HG02852 (cell line): ENCODE measurements at regions not wholly inside any gene's neighbourhood (a gene's known extent, or its start where the extent isn't known, plus 50 kb on each side); places are given as distances from the start of the nearest gene placed in this dataset.

ENCODE experiments used
- ATAC-seq: cut with Tn5 transposase; IDR thresholded peaks from one replicate; pipeline ENCODE4 v1.9.1; 2021; ENCODE audit warnings: mild to moderate bottlenecking, moderate library complexity; ENCODE audit not compliant: unreplicated experiment

DNA sequence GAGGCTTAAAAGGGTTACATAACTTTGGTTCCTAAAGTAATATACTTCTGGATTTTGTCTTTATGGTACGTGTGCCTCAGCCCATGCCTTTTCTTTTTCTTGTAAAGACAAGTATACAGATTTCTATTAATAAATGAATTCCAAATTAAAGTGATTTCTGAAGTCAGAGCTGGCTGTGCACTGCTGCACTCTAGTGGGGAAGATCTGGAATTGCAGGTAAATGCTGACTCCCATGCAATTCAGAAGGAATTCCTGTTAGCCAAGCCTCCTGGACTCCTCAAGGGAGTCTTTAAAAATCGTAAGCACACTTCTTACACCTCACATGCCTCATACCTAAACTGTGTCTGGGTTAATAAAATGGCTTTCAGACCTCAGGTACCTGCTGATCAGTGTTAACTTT lies 118.4 kb upstream of the SLC7A1 start:
- ATAC-seq: no peak

DNA sequence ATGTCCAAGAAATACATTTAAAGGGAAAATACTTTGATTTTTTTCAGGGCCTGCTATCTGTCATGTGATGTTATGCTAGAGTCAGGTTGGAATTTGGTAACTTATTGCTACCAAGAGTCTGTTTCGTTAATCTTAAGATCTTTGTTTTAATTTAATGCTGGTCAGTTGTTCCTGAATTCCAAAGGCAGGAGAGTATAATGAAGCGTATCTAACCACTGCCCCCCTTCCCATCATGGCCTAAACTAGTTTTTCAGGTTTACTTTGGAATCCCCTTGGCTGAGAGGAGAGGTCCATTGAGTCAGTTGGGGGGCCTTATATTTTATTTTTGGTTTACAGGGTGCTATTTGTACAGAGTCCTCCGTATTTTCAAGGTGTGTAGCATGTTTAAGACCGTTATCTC lies 116.3 kb upstream of the SLC7A1 start:
- ATAC-seq: no peak

DNA sequence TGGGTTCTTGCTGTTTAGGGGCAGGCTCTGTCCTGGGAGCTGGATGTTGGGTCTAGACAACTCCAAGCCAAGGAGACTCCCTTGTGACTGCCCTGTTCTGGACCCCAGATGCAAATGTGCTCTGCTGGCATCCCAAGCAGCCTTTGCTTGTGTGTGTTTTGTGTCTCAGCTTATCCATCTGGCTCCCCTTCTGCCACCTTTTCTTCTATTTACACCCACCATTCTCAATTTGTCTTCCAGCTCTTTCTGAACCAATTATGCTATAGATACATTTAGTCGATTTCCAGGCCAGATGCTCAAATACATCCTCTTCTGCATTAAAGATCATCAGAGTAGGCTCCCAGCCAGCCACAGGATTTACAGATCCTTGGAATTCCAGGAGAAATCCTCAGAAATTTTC lies 115.0 kb upstream of the SLC7A1 start:
- ATAC-seq: no peak

DNA sequence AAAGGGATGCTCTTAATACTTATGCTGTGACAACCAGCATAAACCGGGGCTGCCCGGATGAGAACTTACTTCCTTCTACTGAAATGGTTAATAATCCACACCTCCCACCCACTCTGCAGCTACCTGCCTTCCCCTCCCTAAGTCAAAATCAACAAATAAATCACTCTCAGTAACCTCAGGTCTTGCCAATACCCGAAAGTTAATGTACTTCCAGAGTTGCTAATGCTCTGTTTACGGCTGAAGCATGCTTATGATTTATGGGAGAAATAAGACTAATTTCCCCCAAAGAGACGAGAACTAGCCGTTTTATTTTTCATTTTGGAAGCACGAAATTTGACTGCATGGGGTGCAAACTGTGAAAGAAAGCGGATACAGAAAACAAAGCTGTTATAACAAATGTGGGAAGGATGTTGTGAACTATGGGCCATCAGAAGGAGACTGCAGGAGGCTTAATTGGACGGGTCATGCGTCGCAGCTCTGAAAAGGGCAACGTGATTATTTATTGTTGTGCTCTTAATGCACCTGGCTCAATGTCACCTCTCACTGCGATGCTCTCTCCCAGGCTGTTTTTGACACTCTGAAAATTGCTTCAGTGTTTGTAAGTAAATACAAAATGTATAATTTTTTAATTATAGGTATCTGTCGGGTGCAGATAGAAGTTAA lies 114.0 kb upstream of the SLC7A1 start:
- ATAC-seq: no peak

DNA sequence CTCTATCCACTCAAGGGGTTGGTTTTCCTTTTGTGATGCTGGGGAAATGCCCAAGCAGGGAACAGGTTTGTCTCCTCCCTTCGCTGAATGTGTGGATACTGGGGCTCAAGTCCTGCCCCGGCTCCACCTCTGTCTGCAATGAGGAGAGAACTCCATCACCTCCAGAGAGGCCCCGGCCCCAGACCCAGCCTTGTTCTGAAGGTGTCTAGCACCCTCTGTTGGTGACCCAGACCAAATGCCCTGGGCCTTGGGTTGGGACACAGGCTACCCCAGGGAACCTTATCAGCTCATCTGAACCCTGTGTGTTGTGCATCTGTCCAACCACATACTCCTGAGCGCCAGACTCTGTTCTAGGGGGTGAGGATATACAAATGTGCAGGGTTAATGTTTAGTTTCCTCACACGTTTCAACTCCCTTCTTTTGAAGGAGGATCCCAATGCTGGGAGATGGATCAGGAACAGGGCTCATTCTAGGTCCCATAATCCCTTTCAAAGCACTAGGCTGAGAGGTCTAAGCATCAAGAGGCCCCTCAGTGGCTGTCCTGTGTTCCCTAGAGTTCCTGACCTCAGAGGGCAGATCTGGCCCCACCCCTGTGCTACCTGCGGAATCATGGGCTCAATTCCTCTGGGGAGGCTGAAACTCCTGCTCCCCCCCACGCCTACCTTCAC lies 112.5 kb upstream of the SLC7A1 start:
- ATAC-seq: peak; percentile 73

DNA sequence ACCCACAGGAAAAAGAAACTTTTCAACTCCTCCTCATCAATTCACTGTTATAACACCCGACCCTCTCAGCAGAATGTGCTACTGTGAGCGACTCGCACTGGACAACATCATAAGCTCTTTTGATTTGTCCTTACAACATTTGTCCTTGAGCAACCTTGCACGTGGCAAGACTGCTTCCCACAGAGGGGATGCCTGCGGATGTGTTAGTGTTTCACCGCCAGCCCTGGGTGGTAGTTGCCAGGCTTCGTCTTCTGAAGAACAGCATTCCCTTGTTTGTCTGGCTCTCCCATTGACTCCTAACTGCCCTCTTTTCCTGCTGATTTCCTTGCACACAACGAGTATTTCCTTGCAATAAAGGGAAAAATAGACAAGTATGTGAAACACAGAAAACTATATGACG lies 111.4 kb upstream of the SLC7A1 start:
- ATAC-seq: no peak

DNA sequence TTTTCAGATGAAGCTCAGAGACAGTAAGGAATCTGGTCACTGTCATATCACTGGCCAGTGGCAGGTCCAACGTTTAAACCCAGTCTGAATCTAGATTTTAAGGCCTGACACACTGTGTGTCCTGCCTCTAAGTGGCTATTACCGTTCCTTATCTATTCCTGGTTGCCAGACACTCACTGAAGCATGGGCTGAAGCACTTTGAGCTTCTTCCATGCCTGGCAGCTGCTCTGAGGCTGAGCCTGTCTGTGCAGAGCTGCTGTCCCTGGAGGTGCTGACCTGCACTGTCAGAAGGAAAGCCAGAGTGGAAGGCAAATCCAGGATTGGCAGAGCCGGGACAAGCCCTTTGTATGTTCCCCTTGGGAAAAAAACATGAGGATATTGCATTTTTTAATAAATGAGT lies 109.2 kb upstream of the SLC7A1 start:
- no peak for ATAC-seq

DNA sequence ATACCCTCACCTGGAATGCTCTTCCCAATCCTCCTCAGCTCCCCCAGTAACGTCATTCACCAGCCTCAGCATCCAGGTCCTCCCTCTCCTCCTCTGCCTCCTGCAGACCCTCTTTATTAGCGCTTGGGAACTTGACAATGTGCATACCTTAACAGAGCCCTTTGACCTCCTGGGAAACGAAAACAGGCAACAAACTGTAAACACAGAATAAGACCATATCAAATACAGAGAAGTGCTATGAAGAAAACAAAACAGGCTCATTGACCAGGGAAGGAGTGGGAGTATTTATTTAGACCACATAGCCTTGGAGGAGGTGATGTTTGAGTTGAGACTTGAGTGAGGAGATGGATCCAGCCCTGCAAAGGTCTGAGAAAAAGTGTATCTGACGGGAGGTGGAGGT lies 107.9 kb upstream of the SLC7A1 start:
- no peak for ATAC-seq

DNA sequence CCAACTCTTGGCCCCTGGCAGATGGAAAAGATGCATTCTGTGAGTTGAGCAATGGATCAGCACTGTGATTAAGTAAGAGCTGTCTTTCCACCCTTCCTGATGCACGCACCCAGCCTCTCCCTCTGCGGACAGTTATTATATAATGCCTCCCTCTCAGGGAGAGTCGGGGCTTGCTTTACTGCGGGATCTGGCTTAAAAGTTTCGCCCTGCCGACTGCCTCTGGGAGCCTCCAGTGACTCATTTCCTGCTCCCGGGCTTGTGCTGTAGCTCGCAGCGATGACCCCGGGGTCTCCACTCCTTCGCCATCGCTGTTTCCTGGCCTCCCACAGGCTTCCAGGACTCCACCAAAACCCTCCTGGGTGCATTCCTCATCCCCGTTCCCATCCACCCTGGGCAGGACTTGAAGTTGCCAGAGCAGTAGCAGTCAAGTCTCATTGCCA lies 107.4 kb upstream of the SLC7A1 start:
- ATAC-seq: no peak

DNA sequence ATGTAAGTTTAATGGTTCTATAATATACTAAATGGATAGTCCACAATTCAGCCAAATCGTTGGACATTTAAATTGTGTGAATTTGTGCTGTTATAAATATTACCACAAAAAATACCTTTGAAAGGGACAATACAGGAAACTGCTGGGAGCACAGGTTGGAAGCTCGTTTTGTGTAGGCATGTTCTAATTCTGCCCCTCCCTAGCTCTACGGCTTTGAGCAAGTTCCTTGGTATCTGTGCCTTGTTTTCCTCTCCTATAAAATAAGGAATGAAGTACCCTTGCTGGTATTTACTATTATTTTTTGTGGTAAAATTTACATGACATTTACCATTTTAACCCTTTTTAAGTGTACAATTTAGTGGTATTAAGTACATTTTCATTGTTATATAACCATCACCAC lies 102.6 kb upstream of the SLC7A1 start:
- no peak for ATAC-seq

DNA sequence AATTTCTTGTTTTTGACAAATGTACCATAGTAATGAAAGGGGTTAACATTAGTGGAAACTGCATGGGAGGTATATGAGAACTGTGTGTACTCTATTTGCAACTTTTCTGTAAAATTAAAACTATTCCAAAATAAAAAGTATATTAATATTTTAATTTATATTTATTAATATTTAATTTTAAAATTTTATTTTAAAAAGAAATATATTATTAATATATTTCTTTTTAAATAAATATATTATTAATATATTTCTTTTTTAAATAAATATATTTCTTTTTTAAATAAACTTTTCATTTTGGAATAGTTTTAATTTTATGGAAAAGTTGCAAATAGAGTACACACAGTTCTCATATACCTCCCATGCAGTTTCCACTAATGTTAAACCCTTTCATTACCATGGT lies 101.1 kb upstream of the SLC7A1 start:
- ATAC-seq: no peak

DNA sequence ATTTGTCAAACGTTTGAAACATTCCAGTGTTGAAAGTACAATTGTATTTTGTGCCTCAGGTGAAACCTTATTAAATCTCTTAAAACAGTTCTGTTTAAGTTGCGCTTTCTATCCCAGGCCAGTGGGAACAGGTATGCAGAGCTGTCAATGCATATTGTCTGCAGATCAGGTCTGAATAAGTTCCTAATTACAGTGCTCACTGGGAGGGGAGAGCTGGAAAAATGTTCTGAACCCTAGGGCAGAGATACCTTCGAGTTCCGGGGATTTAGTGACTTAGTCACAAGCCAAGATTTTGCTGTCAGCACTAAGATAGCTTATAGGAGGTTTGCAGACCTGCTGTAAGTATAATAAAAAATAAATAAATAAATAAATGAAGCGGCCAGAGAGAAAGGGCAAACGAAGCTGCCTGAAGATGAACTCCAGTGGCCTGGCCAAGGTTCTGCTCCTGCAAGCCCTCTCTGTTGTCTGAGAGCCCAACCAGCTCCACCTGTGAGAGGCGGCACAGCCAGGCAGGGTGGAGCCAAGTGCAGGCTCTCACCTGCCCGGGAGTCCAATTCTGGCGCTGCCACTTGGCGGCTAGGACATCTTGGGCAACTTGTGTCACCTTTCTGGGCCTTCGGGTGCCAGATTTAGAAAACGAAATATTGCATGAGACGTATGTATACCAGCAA lies 97.9 kb upstream of the SLC7A1 start:
- ATAC-seq: no peak

DNA sequence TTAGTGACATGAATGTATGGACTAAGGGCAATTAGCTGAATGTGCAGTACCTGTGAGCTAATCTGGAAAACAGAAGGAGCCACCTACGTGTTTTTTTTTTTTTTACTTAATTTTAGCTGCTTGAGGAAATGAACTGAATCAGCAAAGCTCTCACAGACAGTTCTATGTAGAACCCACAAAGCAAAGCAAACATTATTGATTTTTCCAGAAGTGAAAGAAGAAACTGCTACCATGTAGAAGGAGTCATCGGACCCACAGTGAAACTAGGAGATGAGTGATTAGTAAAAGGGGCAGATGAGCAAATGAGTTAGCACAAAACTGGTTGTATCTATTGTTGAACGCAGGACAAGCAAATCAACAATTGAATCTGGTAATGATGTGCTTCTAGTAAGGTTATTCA lies 94.1 kb upstream of the SLC7A1 start:
- no peak for ATAC-seq

DNA sequence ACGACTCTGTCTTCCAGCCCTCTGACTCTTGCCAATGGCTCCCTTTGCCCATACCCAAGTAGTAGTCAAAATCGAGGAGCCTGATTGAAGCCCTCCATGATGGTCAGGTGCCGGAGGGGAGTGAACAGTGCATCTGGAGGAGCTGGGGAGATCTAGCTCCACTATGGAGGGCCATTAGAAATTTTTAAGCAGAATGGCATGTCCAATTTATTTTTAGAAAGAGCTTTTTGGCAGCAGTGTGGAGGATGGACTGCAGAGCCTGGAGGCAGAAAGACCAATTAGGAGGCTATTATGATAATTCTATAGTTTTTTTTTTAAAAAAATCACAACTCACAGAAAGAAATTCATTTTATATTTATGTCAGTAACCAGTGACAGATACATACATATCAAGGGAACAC lies 92.7 kb upstream of the SLC7A1 start:
- no peak for ATAC-seq

DNA sequence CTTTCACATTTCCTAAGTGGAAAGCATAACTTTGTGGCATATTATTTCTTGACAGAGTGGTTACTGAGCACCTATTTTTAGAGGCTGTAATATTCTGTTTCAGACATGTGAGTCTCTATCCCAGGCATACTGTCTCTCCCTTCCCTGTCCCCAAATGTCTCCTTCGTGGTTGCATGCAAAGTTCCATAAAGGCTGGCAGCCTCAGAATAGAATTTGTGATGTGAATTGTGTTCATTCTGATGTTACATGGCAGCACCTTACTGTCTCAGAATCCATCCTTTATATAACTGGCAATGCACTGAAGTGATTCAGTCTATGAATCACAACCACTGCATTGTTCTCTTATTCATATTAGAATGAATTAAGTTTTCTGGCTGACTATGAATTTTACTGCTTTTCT lies 89.0 kb upstream of the SLC7A1 start:
- no peak for ATAC-seq

DNA sequence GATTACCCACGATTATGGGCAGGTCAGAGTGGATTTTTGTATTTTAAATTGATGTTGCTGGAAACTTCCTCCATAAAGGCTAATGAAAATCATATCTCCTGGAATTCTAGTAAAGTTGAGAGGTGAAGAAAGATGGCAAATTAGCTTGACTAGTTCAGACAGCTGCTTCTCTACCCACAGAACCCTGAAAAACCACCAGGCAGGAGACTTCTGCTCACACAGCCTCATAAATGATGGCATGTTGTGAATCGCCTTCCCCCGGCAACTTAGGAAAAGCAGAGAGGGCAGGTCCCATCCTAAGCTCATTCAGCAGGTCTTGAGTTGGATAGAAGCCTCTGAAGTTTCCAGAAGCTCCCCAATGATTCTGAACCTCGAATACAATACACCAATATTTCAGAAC lies 87.6 kb upstream of the SLC7A1 start:
- no peak for ATAC-seq

DNA sequence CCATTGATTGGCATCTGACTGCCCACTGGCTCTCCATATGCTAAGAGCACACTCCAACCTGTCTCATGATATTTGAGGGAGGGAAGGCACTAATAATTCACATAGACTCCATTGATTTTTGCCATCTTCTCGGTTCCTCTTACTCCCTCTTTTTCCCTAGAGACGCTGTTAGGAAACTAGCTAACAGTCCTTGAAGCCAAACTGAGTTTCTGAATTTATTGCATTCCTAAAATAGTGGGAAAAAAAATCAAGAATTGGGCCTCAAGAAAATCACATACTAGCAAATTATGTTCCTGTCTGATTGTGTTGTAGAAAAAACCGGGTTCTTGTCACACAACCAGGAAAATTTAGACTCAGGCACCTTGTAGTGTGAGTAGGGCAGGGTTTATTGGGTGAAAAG lies 86.4 kb upstream of the SLC7A1 start:
- no peak for ATAC-seq

DNA sequence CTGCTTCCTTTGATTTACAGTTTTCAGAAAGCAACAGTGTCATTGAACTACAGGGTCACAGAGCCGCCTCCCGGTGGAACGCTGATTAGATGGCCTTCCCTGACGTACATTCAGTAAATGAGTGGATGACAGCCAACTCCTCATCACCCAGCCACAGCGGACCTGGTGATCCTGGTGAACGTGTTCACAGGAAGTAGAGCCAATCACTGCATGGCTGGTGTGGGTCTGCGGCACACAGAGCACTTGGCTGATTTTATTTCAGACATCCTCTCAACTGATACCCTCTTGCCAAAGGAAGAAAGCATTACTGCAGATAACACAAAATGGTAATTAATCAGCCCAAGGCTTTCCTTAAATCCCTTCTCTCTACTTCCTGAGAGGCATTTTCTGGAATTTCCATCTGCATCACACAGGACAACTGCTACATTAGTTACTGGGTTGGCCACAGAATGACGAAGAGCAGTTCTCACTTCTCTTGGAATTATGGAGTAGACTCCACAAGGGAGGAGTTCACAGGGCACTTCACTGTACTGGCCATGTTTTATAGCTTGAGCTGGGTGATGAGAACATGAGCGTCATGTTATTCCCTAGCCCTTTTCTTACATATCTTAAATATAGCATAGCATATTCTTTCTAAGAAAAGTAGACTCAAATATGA lies 84.0 kb upstream of the SLC7A1 start:
- no peak for ATAC-seq

DNA sequence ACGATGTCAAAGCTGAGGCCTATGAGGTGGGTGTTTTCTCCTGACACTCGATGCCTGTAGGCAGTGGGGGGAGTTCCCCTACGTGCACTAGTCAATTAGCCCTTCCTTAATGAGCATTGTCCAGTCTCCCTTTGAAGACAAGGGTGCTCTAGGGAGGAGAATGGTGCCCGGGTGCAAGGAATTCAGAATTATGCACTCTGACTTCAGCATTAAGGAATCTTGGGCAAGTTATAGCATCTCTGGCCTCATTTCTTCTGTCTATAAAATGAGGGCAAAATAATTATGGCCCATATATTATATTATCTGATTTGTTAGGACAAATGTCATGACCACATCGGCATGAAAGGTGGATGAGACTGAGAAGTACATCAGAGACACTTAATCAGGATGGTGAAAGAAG lies 82.1 kb upstream of the SLC7A1 start:
- no peak for ATAC-seq

DNA sequence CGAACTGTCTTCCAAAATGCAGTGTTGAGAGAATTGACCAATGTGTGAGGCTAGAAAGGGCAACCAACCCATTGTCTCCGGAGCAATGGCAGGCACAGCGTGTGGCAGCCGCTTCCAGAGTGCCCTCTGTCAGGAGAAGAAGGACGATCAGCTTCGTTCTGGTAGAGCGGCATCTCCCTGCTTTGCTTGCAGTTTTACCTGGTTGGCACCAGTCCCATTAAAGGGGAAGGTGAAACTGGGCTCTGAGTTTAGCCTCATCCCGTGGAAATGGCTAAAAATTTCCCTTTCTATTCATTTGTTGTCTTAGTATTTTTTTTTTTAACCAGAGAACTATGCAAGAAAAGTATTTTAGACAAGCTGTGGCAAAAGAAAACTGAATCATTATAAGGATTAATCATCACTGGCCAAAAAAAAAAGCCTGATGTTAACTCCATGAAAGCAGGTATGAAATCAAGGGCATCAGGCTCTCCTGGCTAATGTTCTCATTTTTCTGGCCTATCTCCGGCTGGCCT lies 81.5 kb upstream of the SLC7A1 start:
- no peak for ATAC-seq

DNA sequence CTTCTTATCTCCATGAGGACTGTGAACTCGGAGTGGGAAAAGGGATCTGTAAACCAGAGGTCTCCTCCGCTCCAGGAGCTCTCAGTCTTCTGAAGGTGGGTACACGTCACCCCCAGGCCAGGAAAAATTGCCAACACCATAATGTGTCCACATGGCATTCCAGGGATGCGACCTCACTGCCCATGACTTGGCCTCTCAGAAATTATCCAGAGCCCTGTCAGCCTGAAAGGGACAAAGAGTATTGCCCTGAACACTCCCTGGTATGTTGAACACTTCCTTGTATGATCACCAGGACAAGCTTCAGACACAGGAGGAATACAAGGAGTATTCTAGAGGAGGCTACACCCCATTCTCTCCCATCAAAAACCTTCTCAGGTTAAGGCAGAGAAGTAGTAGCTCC lies 81.0 kb upstream of the SLC7A1 start:
- no peak for ATAC-seq

DNA sequence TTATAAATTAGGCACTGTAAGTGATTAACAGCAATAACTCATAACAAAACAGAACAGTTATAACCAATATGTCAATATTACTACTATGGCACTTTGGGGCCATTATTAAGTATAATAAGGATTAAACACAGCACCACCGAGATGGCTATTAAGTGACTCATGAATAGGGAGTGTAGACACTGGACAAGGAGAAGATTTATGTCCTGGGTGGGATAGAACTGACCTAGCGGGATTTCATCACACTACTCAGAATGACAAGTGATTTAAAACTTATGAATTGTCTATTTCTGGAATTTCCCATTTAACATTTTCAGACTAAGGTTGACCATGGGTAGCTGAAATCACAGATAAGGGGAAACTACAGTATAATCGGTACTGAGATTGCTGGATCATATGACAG lies 79.0 kb upstream of the SLC7A1 start:
- no peak for ATAC-seq
